Left ventricle myocardium inferior (tissue), 1 donor: ENCODE measurements at regions not wholly inside any gene's neighbourhood (a gene's known extent, or its start where the extent isn't known, plus 50 kb on each side); places are given as distances from the start of the nearest gene placed in this dataset.

Source experiments
- DNase-seq: peaks from one replicate; pipeline ENCODE4 v3.0.0-alpha.2; 2020
- H3K27ac ChIP-seq: fragments of 200-600 bp; replicated peaks from 2 replicates; pipeline ENCODE4 v1.8.0; 2021
- H3K27me3 ChIP-seq: fragments of 200-600 bp; 2 replicates; pipeline ENCODE4 v1.8.0; 2021; ENCODE audit warnings: low read depth
- H3K36me3 ChIP-seq: fragments of 200-600 bp; 2 replicates; pipeline ENCODE4 v1.8.0; 2021
- H3K4me1 ChIP-seq: fragments of 200-600 bp; 2 replicates; pipeline ENCODE4 v1.8.0; 2021
- H3K4me3 ChIP-seq: fragments of 200-600 bp; 2 replicates; pipeline ENCODE4 v1.8.0; 2021; ENCODE audit warnings: mild to moderate bottlenecking, moderate library complexity
- H3K9me3 ChIP-seq: fragments of 200-600 bp; replicated peaks from 2 replicates; pipeline ENCODE4 v1.8.0; 2021
- CTCF ChIP-seq: fragments of 200-600 bp; IDR thresholded peaks from 2 replicates; pipeline ENCODE4 v1.8.0; 2021; ENCODE audit warnings: antibody characterized with exemption, mild to moderate bottlenecking, borderline replicate concordance
- intact Hi-C: fragments of 100-400 bp; cut with micrococcal nuclease; formaldehyde crosslinking; loops from one replicate; pipeline ENCODE4 v1.11.0; 2022
- donor health status: DM: no; HTN: yes; CAD: no; lungs with severe emphysema.

- TF ChIP-seq CTCF: no peak
- Histone ChIP-seq H3K4me3 (no peak overlapping the region), H3K9me3 (peaks cover 57% of the 10 kb centered on the region), H3K27me3 (no peaks in the 10 kb centered on the region), H3K4me1 (no peaks in the 10 kb centered on the region), H3K27ac (no peak overlapping the region), H3K36me3 (no peaks in the 10 kb centered on the region)
- intact Hi-C loops: no loop called here
- no peak for DNase-seq
Measured at GRCh38 chr10:109534193-109534592, 389.1 kb downstream of the XPNPEP1 start.

- no peak for DNase-seq
- Histone ChIP-seq H3K27ac (no peak overlapping the region), H3K4me3 (no peak overlapping the region), H3K4me1 (no peaks in the 10 kb centered on the region), H3K27me3 (no peaks in the 10 kb centered on the region), H3K36me3 (no peaks in the 10 kb centered on the region), H3K9me3 (peaks cover 63% of the 10 kb centered on the region)
- TF ChIP-seq CTCF: no peak
- intact Hi-C loops: no loop called here
Measured at GRCh38 chr10:109529258-109529657, 394.1 kb downstream of the XPNPEP1 start.

- DNase-seq: no peak
- intact Hi-C loops: no loop called here
- no peak overlapping the region for H3K27ac ChIP-seq
- H3K4me1 ChIP-seq: no peaks in the 10 kb centered on the region
- TF ChIP-seq CTCF: no peak
- no peaks in the 10 kb centered on the region for H3K27me3 ChIP-seq
- peaks cover 21% of the 10 kb centered on the region for H3K9me3 ChIP-seq
- H3K4me3 ChIP-seq: no peak overlapping the region
- H3K36me3 ChIP-seq: no peaks in the 10 kb centered on the region
Measured at GRCh38 chr10:109517748-109518147, 405.6 kb downstream of the XPNPEP1 start.

- Histone ChIP-seq H3K27me3 (no peaks in the 10 kb centered on the region), H3K4me1 (no peaks in the 10 kb centered on the region), H3K27ac (no peak overlapping the region), H3K4me3 (no peak overlapping the region), H3K9me3 (peaks cover 19% of the 10 kb centered on the region), H3K36me3 (no peaks in the 10 kb centered on the region)
- no peak for DNase-seq
- TF ChIP-seq CTCF: no peak
- intact Hi-C loops: no loop called here
Measured at GRCh38 chr10:109504401-109504800, 418.9 kb downstream of the XPNPEP1 start.

- Histone ChIP-seq H3K4me1 (no peaks in the 10 kb centered on the region), H3K36me3 (no peaks in the 10 kb centered on the region), H3K27me3 (no peaks in the 10 kb centered on the region), H3K4me3 (no peak overlapping the region), H3K9me3 (peaks cover 18% of the 10 kb centered on the region), H3K27ac (no peak overlapping the region)
- TF ChIP-seq CTCF: no peak
- intact Hi-C loops: no loop called here
- no peak for DNase-seq
Measured at GRCh38 chr10:109487691-109488090, 435.6 kb downstream of the XPNPEP1 start.

- intact Hi-C loops: no loop called here
- no peak for DNase-seq
Measured at GRCh38 chr10:109480836-109481235, 442.5 kb downstream of the XPNPEP1 start.

More at GRCh38 chr10:109480836-109481235, 442.5 kb downstream of the XPNPEP1 start:
- no peak overlapping the region for H3K4me3 ChIP-seq
- H3K36me3 ChIP-seq: no peaks in the 10 kb centered on the region
- H3K27me3 ChIP-seq: no peaks in the 10 kb centered on the region
- H3K4me1 ChIP-seq: no peaks in the 10 kb centered on the region
- no peaks in the 10 kb centered on the region for H3K9me3 ChIP-seq
- no peak overlapping the region for H3K27ac ChIP-seq
- TF ChIP-seq CTCF: no peak
